ENCODE measurements at regions not wholly inside any gene's neighbourhood (a gene's known extent, or its start where the extent isn't known, plus 50 kb on each side); places are given as distances from the start of the nearest gene placed in this dataset.

DNA sequence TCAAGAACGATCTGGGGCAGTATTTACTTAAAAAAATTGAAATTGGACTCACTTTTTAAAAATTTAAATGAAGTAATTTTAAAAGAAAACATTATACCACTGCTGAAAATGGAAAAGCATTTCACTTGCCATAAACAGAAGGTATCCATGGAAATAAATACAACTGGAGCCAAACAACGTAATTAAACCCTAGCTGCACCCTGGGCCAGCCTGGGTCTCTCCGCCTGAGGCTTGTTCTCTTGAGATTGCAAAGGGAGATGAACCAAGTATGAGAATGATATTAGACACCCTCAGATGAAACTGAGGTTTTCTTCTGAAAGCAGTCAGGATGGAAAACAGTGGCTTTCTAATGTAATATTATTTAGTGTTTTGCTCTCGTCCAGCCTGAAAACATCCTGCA lies 264.4 kb downstream of the KCNE4 start:
- TF ChIP-seq POLR2AphosphoS5 (IDR thresholded peaks at IDR 0.05), result no peak
- TF ChIP-seq, protein P1, sequence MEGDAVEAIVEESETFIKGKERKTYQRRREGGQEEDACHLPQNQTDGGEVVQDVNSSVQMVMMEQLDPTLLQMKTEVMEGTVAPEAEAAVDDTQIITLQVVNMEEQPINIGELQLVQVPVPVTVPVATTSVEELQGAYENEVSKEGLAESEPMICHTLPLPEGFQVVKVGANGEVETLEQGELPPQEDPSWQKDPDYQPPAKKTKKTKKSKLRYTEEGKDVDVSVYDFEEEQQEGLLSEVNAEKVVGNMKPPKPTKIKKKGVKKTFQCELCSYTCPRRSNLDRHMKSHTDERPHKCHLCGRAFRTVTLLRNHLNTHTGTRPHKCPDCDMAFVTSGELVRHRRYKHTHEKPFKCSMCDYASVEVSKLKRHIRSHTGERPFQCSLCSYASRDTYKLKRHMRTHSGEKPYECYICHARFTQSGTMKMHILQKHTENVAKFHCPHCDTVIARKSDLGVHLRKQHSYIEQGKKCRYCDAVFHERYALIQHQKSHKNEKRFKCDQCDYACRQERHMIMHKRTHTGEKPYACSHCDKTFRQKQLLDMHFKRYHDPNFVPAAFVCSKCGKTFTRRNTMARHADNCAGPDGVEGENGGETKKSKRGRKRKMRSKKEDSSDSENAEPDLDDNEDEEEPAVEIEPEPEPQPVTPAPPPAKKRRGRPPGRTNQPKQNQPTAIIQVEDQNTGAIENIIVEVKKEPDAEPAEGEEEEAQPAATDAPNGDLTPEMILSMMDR (IDR thresholded peaks at IDR 0.05), result no peak
